Breast epithelium (tissue), 4 donors: ENCODE measurements at regions not wholly inside any gene's neighbourhood (a gene's known extent, or its start where the extent isn't known, plus 50 kb on each side); places are given as distances from the start of the nearest gene placed in this dataset.

Source experiments
- DNase-seq, 2 donors: peaks; one replicate each; pipeline ENCODE4 v3.0.0-alpha.2; 2019; ENCODE audit warnings: low spot score in 2 of 2
- H3K27ac ChIP-seq, 2 donors: fragments of 200-600 bp; sonication (generic) in 1 of 2; one replicate each; pipeline ENCODE4 v1.5.1; 2016 to 2019; ENCODE audit warnings: mild to moderate bottlenecking in 1 of 2
- H3K27me3 ChIP-seq, 2 donors: fragments of 200-600 bp; sonication (generic) in 1 of 2; one replicate each; pipeline versions ENCODE4 v1.5.1 to v1.6.0; 2017 to 2019; ENCODE audit warnings: control low read depth in 1 of 2, mild to moderate bottlenecking in 1 of 2
- H3K36me3 ChIP-seq: fragments of 200-600 bp; one replicate; pipeline ENCODE4 v1.5.1; 2019
- H3K4me1 ChIP-seq, 2 donors: fragments of 200-600 bp; sonication (generic); one replicate each; pipeline ENCODE4 v1.5.1; 2016 to 2019; ENCODE audit warnings: control low read depth in 1 of 2
- H3K4me3 ChIP-seq, 3 donors: fragments of 200-600 bp; sonication (generic); 1 replicate in 2 of 3; 2 replicates in 1 of 3; pipeline ENCODE4 v1.5.1; 2016 to 2019; ENCODE audit warnings: mild to moderate bottlenecking in 3 of 3, moderate library complexity in 2 of 3
- H3K9me3 ChIP-seq, 2 donors: fragments of 200-600 bp; sonication (generic) in 1 of 2; one replicate each; pipeline ENCODE4 v1.5.1; 2016 to 2019; ENCODE audit warnings: control low read depth in 1 of 2
- POLR2A ChIP-seq: fragments of 450-650 bp; IDR thresholded peaks from one replicate; pipeline ENCODE4 v1.6.1; 2016; ENCODE audit warnings: antibody characterized with exemption, mild to moderate bottlenecking, moderate library complexity
- POLR2AphosphoS5 ChIP-seq, 3 donors: sonication (generic); formaldehyde crosslinking; IDR thresholded peaks; one replicate each; pipeline ENCODE4 v1.6.1; 2017; ENCODE audit warnings: antibody characterized with exemption in 3 of 3
- intact Hi-C: fragments of 100-400 bp; cut with DNase I; formaldehyde crosslinking; loops from one replicate; pipeline ENCODE4 v1.15.1; 2023; ENCODE audit warnings: low total_unique reads
- TF ChIP-seq, protein P1 (sequence below), 3 donors: fragments of 450-650 bp; IDR thresholded peaks; one replicate each; pipeline ENCODE4 v1.5.1; 2016 to 2017; ENCODE audit warnings: antibody characterized with exemption in 3 of 3, mild to moderate bottlenecking in 3 of 3, moderate library complexity in 3 of 3

DNA sequence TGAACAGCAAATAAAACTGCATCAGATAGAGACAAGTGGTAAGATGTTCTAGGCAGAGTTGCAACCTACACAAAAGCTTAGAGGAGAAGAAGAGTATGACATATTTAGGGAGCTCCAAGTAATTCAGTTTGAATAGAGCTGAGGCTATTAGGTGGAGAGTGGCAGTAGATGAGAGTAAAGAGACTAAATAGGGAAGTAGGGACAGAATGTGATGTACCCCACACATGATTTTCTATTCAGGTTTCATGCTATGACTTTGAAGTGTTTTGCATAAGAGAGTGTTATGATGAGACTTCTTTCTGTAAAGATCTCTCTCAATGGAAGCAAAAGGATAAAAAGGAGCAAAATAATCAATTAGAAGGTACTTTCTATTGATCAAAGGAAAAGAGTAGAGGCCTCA lies 206.8 kb upstream of the ERBB4 start:
- intact Hi-C loops: no loop called here
- Histone ChIP-seq H3K4me3 (no peak overlapping the region), H3K27me3 (no peaks in the 10 kb centered on the region), H3K27ac (no peak overlapping the region), H3K4me1 (no peaks in the 10 kb centered on the region), H3K9me3 (no peaks in the 10 kb centered on the region), H3K36me3 (no peaks in the 10 kb centered on the region)
- no peak for DNase-seq
- TF ChIP-seq POLR2A (no peak), POLR2AphosphoS5 (IDR thresholded peaks at IDR 0.05) (no peak)
- TF ChIP-seq, protein P1, sequence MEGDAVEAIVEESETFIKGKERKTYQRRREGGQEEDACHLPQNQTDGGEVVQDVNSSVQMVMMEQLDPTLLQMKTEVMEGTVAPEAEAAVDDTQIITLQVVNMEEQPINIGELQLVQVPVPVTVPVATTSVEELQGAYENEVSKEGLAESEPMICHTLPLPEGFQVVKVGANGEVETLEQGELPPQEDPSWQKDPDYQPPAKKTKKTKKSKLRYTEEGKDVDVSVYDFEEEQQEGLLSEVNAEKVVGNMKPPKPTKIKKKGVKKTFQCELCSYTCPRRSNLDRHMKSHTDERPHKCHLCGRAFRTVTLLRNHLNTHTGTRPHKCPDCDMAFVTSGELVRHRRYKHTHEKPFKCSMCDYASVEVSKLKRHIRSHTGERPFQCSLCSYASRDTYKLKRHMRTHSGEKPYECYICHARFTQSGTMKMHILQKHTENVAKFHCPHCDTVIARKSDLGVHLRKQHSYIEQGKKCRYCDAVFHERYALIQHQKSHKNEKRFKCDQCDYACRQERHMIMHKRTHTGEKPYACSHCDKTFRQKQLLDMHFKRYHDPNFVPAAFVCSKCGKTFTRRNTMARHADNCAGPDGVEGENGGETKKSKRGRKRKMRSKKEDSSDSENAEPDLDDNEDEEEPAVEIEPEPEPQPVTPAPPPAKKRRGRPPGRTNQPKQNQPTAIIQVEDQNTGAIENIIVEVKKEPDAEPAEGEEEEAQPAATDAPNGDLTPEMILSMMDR (IDR thresholded peaks at IDR 0.05): no peak

DNA sequence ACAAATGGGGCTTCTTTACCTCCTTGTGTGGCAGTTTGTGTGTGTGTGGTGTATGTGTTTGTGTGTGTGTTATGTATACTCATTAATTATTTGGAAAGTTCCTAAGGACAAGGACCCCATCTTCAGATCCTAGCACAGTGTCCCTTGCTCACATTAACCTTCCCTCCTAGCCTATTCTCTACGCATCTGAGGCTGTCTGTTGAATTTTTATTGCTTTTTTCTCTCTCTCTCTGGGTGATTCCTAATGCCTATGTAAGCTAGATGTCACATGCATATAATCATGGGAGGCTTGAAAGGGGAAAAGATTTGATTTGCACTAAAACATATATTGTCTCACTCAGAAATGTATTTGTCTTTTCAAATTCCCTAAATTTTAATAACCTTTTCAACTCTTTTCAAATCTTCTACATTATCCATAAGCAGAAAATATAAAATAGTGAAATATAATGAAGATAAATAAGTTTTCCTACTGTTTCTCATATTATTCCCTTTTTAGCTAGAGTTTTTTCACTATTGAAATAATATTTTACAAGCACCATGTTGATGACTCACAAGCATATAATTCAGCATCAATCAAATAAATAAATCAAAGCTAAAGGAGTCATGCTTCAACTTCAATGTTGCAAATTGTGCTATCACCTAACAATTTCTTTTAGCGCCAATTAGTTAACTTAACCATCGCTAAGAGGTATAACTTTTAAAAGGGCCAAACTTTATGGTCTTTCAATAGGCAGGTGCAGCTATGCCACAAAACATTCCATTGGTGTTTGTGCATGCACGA lies 199.0 kb upstream of the ERBB4 start:
- DNase-seq: no peak
- Histone ChIP-seq H3K27ac (no peak overlapping the region), H3K36me3 (no peaks in the 10 kb centered on the region), H3K4me1 (no peaks in the 10 kb centered on the region), H3K27me3 (no peaks in the 10 kb centered on the region), H3K9me3 (no peaks in the 10 kb centered on the region), H3K4me3 (no peak overlapping the region)
- TF ChIP-seq POLR2AphosphoS5 (IDR thresholded peaks at IDR 0.05): no peak
- TF ChIP-seq POLR2A: no peak
- TF ChIP-seq, protein P1 (IDR thresholded peaks at IDR 0.05): no peak
- intact Hi-C loops: no loop called here

DNA sequence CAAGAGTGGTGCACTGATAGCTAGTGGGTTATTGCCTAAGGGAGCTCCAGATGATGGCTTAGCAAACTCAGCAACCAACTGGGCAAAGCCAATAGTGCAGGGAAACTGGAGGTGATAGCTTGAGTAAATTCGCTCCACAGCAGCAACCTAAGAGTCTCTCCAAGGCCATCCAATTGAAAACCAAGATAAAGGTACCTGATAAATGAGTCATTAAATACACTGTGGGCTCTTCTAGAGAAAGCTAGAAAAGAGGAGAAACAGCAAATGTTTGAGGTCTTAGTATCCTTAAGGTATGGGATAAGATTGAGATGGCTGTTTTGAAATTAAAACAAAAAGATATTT lies 197.8 kb upstream of the ERBB4 start:
- Histone ChIP-seq H3K36me3 (no peaks in the 10 kb centered on the region), H3K4me1 (no peaks in the 10 kb centered on the region), H3K27me3 (no peaks in the 10 kb centered on the region), H3K9me3 (no peaks in the 10 kb centered on the region), H3K4me3 (no peak overlapping the region), H3K27ac (no peak overlapping the region)
- TF ChIP-seq POLR2A (no peak), POLR2AphosphoS5 (IDR thresholded peaks at IDR 0.05) (no peak)
- TF ChIP-seq, protein P1 (IDR thresholded peaks at IDR 0.05): no peak
- DNase-seq: no peak
- intact Hi-C loops: no loop called here

DNA sequence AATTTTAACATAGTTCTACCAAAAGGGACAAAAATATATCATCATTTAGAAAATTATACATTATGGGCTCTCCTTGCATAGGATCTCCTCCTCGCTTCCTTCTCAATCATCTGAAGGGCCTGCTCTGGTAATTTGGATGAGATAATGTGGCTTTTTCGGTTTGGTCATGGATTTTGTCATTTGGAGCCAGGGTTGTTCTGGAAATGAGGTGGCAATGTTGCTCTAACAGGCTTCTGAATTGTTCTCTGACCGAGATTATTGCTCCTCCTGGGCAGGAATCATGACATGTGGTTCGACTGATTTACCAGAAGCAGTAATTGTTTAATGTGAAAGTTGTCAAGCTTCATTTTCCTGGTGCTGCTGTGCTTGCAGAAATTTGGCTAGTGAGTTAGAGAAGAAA lies 194.7 kb upstream of the ERBB4 start:
- H3K27ac ChIP-seq: no peak overlapping the region
- no peak overlapping the region for H3K4me3 ChIP-seq
- no peaks in the 10 kb centered on the region for H3K27me3 ChIP-seq
- TF ChIP-seq POLR2AphosphoS5 (IDR thresholded peaks at IDR 0.05): no peak
- TF ChIP-seq, protein P1 (IDR thresholded peaks at IDR 0.05): no peak
- TF ChIP-seq POLR2A: no peak
- no peak for DNase-seq
- H3K36me3 ChIP-seq: no peaks in the 10 kb centered on the region
- no peaks in the 10 kb centered on the region for H3K4me1 ChIP-seq
- intact Hi-C loops: no loop called here
- no peaks in the 10 kb centered on the region for H3K9me3 ChIP-seq

DNA sequence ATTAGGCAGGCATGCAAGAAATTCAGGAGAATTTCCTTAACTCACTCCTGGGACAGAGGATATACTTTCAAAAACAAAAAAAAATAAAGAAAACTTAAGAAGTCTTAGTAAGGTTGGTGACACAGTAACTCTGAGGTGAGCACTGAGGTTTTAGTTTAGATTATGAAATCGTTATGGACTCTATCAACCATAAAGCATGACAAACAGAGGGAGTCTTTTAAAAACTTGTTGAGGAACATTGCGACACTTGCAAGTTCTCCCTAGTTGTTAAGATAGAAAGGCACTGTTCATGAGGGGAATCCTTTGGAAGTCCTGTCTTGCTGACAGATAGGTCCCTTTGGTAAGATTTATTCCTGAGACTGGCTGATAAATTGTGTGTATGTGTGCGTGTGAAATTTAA lies 194.3 kb upstream of the ERBB4 start:
- no peaks in the 10 kb centered on the region for H3K9me3 ChIP-seq
- no peak overlapping the region for H3K4me3 ChIP-seq
- no peak for DNase-seq
- intact Hi-C loops: no loop called here
- no peak for TF ChIP-seq POLR2AphosphoS5 (IDR thresholded peaks at IDR 0.05)
- TF ChIP-seq POLR2A: no peak
- TF ChIP-seq, protein P1 (IDR thresholded peaks at IDR 0.05): no peak
- H3K27ac ChIP-seq: no peak overlapping the region
- H3K4me1 ChIP-seq: no peaks in the 10 kb centered on the region
- H3K27me3 ChIP-seq: no peaks in the 10 kb centered on the region
- no peaks in the 10 kb centered on the region for H3K36me3 ChIP-seq
